CD4-positive, alpha-beta T cell (primary cell): ENCODE measurements at regions not wholly inside any gene's neighbourhood (a gene's known extent, or its start where the extent isn't known, plus 50 kb on each side); places are given as distances from the start of the nearest gene placed in this dataset.

Experiments used
- ATAC-seq: fragments of 200-7000 bp; cut with Tn5 transposase; one replicate; pipeline ENCODE4 v1.10.0; 2022; ENCODE audit warnings: mild to moderate bottlenecking; ENCODE audit not compliant: poor library complexity
- CTCF ChIA-PET: fragments of 350-600 bp; sonication (Branson Sonifier 250); formaldehyde crosslinking; loops from one replicate; lab custom pipeline; 2021; ENCODE audit warnings: antibody characterized with exemption, inconsistent platforms; lab: Charles Lee
- POLR2A ChIA-PET: fragments of 350-600 bp; sonication (Branson Sonifier 250); formaldehyde crosslinking; loops from one replicate; lab custom pipeline; 2021; ENCODE audit warnings: antibody characterized with exemption, inconsistent platforms; lab: Charles Lee
- DNase-seq, 14 experiments: peaks; one replicate each; pipeline ENCODE4 v3.0.0-alpha.2; 2013 to 2020; ENCODE audit warnings: mixed read lengths in 2 of 14
- H3K27ac ChIP-seq, 2 donors: one replicate each; pipeline versions ENCODE4 v1.5.1 to v1.7.0; 2013; ENCODE audit warnings: low read length in 2 of 2, low read depth in 1 of 2, mild to moderate bottlenecking in 1 of 2
- H3K27me3 ChIP-seq, 2 experiments: 1 replicate in 1 of 2; 2 replicates in 1 of 2; pipeline versions ENCODE4 v1.6.1 to v1.7.0; 2013; ENCODE audit warnings: low read length in 2 of 2, control low read depth in 1 of 2, mild to moderate bottlenecking in 1 of 2, moderate library complexity in 1 of 2; ENCODE audit not compliant: insufficient read depth in 2 of 2, control insufficient read depth in 1 of 2
- H3K36me3 ChIP-seq: one replicate; pipeline ENCODE4 v1.6.1; 2013; ENCODE audit warnings: low read length, control low read depth; ENCODE audit not compliant: insufficient read depth
- H3K4me1 ChIP-seq: one replicate; pipeline ENCODE4 v1.6.1; 2013; ENCODE audit warnings: low read length, control low read depth; ENCODE audit not compliant: insufficient read depth
- H3K4me3 ChIP-seq: one replicate; pipeline ENCODE4 v1.5.1; 2013; ENCODE audit warnings: mild to moderate bottlenecking, low read length, moderate library complexity
- H3K9me3 ChIP-seq, 2 experiments: 1 replicate in 1 of 2; 2 replicates in 1 of 2; pipeline versions ENCODE4 v1.6.1 to v1.7.0; 2013; ENCODE audit warnings: low read length in 2 of 2, mild to moderate bottlenecking in 2 of 2, control low read depth in 1 of 2, moderate library complexity in 1 of 2; ENCODE audit not compliant: control insufficient read depth in 1 of 2, insufficient read depth in 1 of 2
- H3K27ac Mint-ChIP-seq: one replicate; pipeline ENCODE4 v1.8.0; 2020; ENCODE audit warnings: mixed read lengths
- H3K27me3 Mint-ChIP-seq: one replicate; pipeline ENCODE4 v1.8.0; 2021; ENCODE audit warnings: mixed read lengths
- H3K36me3 Mint-ChIP-seq: one replicate; pipeline ENCODE4 v1.8.0; 2021; ENCODE audit warnings: low read depth, mixed read lengths
- H3K4me1 Mint-ChIP-seq: one replicate; pipeline ENCODE4 v1.8.0; 2021; ENCODE audit warnings: low read depth, mixed read lengths
- H3K4me3 Mint-ChIP-seq: one replicate; pipeline ENCODE4 v1.8.0; 2020; ENCODE audit warnings: mild to moderate bottlenecking, mixed read lengths
- H3K9me3 Mint-ChIP-seq: one replicate; pipeline ENCODE4 v1.8.0; 2020; ENCODE audit warnings: mixed read lengths
- CTCF ChIP-seq: fragments of 200-600 bp; IDR thresholded peaks from one replicate; pipeline ENCODE4 v1.8.0; 2022; ENCODE audit warnings: antibody characterized with exemption, mild to moderate bottlenecking
- intact Hi-C, 2 experiments: fragments of 100-400 bp; cut with DNase I in 1 of 2; cut with micrococcal nuclease in 1 of 2; formaldehyde crosslinking; loops; one replicate each; pipeline versions ENCODE4 v1.15.1 to v1.9.0; 2023 to 2025; cut with DNase I, micrococcal nuclease

- no peak overlapping the region for H3K4me3 ChIP-seq
- CTCF ChIA-PET, result no interaction called here
- H3K4me1 ChIP-seq, result no peaks in the 10 kb centered on the region
- no peaks in the 10 kb centered on the region for H3K4me1 Mint-ChIP-seq
- no peaks in the 10 kb centered on the region for H3K27me3 ChIP-seq
- POLR2A ChIA-PET, result no interaction called here
- no peak overlapping the region for H3K4me3 Mint-ChIP-seq
- ATAC-seq (no peak), DNase-seq (no peak)
- peaks cover 0 to 100% of the 10 kb centered on the region in 2 experiments for H3K9me3 ChIP-seq
- H3K27ac Mint-ChIP-seq, result no peak overlapping the region
- no peak for TF ChIP-seq CTCF
- H3K36me3 Mint-ChIP-seq, result no peaks in the 10 kb centered on the region
- H3K36me3 ChIP-seq, result no peaks in the 10 kb centered on the region
- H3K27ac ChIP-seq, result no peak overlapping the region
- no peaks in the 10 kb centered on the region for H3K27me3 Mint-ChIP-seq
- intact Hi-C loops, result no loop called here
- H3K9me3 Mint-ChIP-seq, result no peaks in the 10 kb centered on the region
Observed at GRCh38 chr15:25226360-25226759, 212.5 kb downstream of the UBE3A start.

GRCh38 chr15:25228261-25228660 lies 210.6 kb downstream of the UBE3A start:
- Histone ChIP-seq H3K36me3 (no peaks in the 10 kb centered on the region), H3K4me3 (no peak overlapping the region), H3K9me3 (peaks cover 0 to 100% of the 10 kb centered on the region in 2 experiments), H3K27me3 (no peaks in the 10 kb centered on the region), H3K4me1 (no peaks in the 10 kb centered on the region), H3K27ac (no peak overlapping the region)
- no peak for TF ChIP-seq CTCF
- ATAC-seq, result no peak
- no peak overlapping the region for H3K27ac Mint-ChIP-seq
- ChIA-PET CTCF (no interaction called here), POLR2A (no interaction called here)
- no peak for DNase-seq
- H3K9me3 Mint-ChIP-seq, result no peaks in the 10 kb centered on the region
- no peaks in the 10 kb centered on the region for H3K4me1 Mint-ChIP-seq
- no peaks in the 10 kb centered on the region for H3K27me3 Mint-ChIP-seq
- H3K36me3 Mint-ChIP-seq, result no peaks in the 10 kb centered on the region
- no peak overlapping the region for H3K4me3 Mint-ChIP-seq
- intact Hi-C loops, result no loop called here

GRCh38 chr15:25230442-25230841 lies 208.4 kb downstream of the UBE3A start:
- peaks cover 0 to 100% of the 10 kb centered on the region in 2 experiments for H3K9me3 ChIP-seq
- ChIA-PET POLR2A (no interaction called here), CTCF (no interaction called here)
- Mint-ChIP-seq H3K36me3 (no peaks in the 10 kb centered on the region), H3K27ac (no peak overlapping the region), H3K4me3 (no peak overlapping the region), H3K9me3 (no peaks in the 10 kb centered on the region), H3K27me3 (no peaks in the 10 kb centered on the region), H3K4me1 (no peaks in the 10 kb centered on the region)
- no peaks in the 10 kb centered on the region for H3K27me3 ChIP-seq
- H3K27ac ChIP-seq, result no peak overlapping the region
- H3K4me1 ChIP-seq, result no peaks in the 10 kb centered on the region
- ATAC-seq, result no peak
- no peaks in the 10 kb centered on the region for H3K36me3 ChIP-seq
- H3K4me3 ChIP-seq, result no peak overlapping the region
- no peak for DNase-seq
- TF ChIP-seq CTCF, result no peak
- intact Hi-C loops, result no loop called here
